ENCODE measurements at regions not wholly inside any gene's neighbourhood (a gene's known extent, or its start where the extent isn't known, plus 50 kb on each side); places are given as distances from the start of the nearest gene placed in this dataset.
A peak's percentile ranks its signal among the peaks of the same experiment; 100 is the strongest.

DNA sequence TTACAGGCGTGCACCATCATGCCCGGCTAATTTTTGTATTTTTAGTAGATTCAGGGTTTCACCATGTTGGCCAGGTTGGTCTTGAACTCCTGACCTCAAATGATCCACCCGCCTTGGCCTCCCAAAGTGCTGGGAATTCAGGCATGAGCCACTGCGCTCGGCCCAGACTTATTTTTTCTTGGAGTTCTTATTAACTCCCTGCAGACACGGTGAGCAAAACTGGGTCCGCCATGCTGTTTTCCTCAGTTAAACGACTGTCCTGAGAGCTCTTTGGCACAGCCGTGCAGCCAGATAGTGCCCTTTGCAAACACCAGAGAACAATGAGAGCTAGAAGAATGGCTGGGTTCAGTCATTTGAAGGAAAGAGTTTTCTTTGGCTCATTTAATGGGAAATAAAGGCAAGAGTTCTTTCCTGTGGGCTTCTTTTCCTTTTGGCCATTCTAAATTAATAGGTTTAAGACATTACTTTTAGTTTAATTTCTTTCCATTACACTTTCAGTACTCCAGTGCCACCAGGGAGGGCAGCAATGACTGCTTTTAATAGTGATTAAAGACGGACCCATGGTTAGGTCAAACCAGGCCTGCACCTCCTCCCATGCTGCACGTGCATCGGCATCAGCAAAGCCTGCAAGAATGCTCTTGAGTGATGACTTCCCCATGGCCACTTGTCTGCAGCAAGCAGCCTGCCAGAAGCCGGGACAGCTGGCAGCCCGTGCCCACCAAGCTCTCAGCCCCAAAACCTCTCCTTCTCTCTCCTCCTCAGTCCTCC lies 60.7 kb downstream of the VCPKMT start:
- TF ChIP-seq, protein P1, sequence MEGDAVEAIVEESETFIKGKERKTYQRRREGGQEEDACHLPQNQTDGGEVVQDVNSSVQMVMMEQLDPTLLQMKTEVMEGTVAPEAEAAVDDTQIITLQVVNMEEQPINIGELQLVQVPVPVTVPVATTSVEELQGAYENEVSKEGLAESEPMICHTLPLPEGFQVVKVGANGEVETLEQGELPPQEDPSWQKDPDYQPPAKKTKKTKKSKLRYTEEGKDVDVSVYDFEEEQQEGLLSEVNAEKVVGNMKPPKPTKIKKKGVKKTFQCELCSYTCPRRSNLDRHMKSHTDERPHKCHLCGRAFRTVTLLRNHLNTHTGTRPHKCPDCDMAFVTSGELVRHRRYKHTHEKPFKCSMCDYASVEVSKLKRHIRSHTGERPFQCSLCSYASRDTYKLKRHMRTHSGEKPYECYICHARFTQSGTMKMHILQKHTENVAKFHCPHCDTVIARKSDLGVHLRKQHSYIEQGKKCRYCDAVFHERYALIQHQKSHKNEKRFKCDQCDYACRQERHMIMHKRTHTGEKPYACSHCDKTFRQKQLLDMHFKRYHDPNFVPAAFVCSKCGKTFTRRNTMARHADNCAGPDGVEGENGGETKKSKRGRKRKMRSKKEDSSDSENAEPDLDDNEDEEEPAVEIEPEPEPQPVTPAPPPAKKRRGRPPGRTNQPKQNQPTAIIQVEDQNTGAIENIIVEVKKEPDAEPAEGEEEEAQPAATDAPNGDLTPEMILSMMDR (IDR thresholded peaks at IDR 0.05): peak in 2 of 12 donors; percentile 13 to 18
- TF ChIP-seq POLR2A (IDR thresholded peaks at IDR 0.05): no peak

Data from heart left ventricle (tissue), 13 donors.